H9 (cell line): ENCODE measurements at regions not wholly inside any gene's neighbourhood (a gene's known extent, or its start where the extent isn't known, plus 50 kb on each side); places are given as distances from the start of the nearest gene placed in this dataset.

Source experiments
- DNase-seq: peaks from one replicate; pipeline ENCODE4 v3.0.0-alpha.2; 2017
- H2AFZ ChIP-seq: one replicate; pipeline ENCODE4 v1.6.1; 2013; ENCODE audit warnings: mild to moderate bottlenecking, low read length, control low read depth, moderate library complexity
- H2AK5ac ChIP-seq: 2 replicates; pipeline ENCODE4 v1.6.1; 2013; ENCODE audit warnings: low read length, control low read depth, mixed read lengths; ENCODE audit not compliant: insufficient read length
- H2BK120ac ChIP-seq: one replicate; pipeline ENCODE4 v1.6.1; 2013; ENCODE audit warnings: low read depth, mild to moderate bottlenecking, low read length, control low read depth, inconsistent platforms; ENCODE audit not compliant: poor library complexity, severe bottlenecking
- H2BK12ac ChIP-seq: 2 replicates; pipeline ENCODE4 v1.6.1; 2013; ENCODE audit warnings: low read length, control low read depth, mixed read lengths, low read depth; ENCODE audit not compliant: insufficient read length
- H2BK15ac ChIP-seq: 2 replicates; pipeline ENCODE4 v1.6.1; 2013; ENCODE audit warnings: low read depth, low read length, control low read depth
- H2BK20ac ChIP-seq: one replicate; pipeline ENCODE4 v1.6.1; 2013; ENCODE audit warnings: low read depth, mild to moderate bottlenecking, low read length, control low read depth, inconsistent platforms; ENCODE audit not compliant: poor library complexity, severe bottlenecking
- H2BK5ac ChIP-seq: 2 replicates; pipeline ENCODE4 v1.6.1; 2013; ENCODE audit warnings: low read length, control low read depth, mixed read lengths; ENCODE audit not compliant: insufficient read length
- H3K14ac ChIP-seq: 2 replicates; pipeline ENCODE4 v1.6.1; 2013; ENCODE audit warnings: low read length, control low read depth; ENCODE audit not compliant: insufficient read depth
- H3K18ac ChIP-seq: 2 replicates; pipeline ENCODE4 v1.6.1; 2013; ENCODE audit warnings: low read depth, mild to moderate bottlenecking, mixed read lengths, low read length, control low read depth; ENCODE audit not compliant: insufficient read length
- H3K23ac ChIP-seq: 2 replicates; pipeline ENCODE4 v1.6.1; 2013; ENCODE audit warnings: low read length, control low read depth, mixed read lengths, low read depth; ENCODE audit not compliant: insufficient read length
- H3K23me2 ChIP-seq: 2 replicates; pipeline ENCODE4 v1.6.1; 2013; ENCODE audit warnings: low read depth, mild to moderate bottlenecking, mixed read lengths, low read length, control low read depth; ENCODE audit not compliant: insufficient read length, poor library complexity, severe bottlenecking
- H3K27ac ChIP-seq: 2 replicates; pipeline ENCODE4 v1.5.1; 2013; ENCODE audit warnings: low read length, control low read depth, mixed read lengths, low read depth; ENCODE audit not compliant: insufficient read length
- H3K27me3 ChIP-seq: 2 replicates; pipeline ENCODE4 v1.6.1; 2013; ENCODE audit warnings: low read length, control low read depth, inconsistent platforms; ENCODE audit not compliant: insufficient read depth
- H3K4ac ChIP-seq: 2 replicates; pipeline ENCODE4 v1.6.1; 2013; ENCODE audit warnings: low read depth, mild to moderate bottlenecking, control low read depth, inconsistent platforms, low read length, moderate library complexity
- H3K4me1 ChIP-seq: 2 replicates; pipeline ENCODE4 v1.6.1; 2013; ENCODE audit warnings: low read length, control low read depth, inconsistent platforms; ENCODE audit not compliant: insufficient read depth
- H3K4me2 ChIP-seq: 2 replicates; pipeline ENCODE4 v1.6.1; 2013; ENCODE audit warnings: low read length, control low read depth, mixed read lengths; ENCODE audit not compliant: insufficient read length, insufficient read depth
- H3K56ac ChIP-seq: 2 replicates; pipeline ENCODE4 v1.6.1; 2013; ENCODE audit warnings: low read depth, mild to moderate bottlenecking, mixed read lengths, low read length, control low read depth; ENCODE audit not compliant: insufficient read length
- H3K79me1 ChIP-seq: 2 replicates; pipeline ENCODE4 v1.6.1; 2013; ENCODE audit warnings: low read depth, mild to moderate bottlenecking, moderate library complexity, low read length, control low read depth, inconsistent platforms; ENCODE audit not compliant: insufficient read depth, poor library complexity, severe bottlenecking
- H3K79me2 ChIP-seq: 2 replicates; pipeline ENCODE4 v1.6.1; 2013; ENCODE audit warnings: low read length, control low read depth, inconsistent platforms; ENCODE audit not compliant: insufficient read depth
- H3K9ac ChIP-seq: 2 replicates; pipeline ENCODE4 v1.6.1; 2013; ENCODE audit warnings: low read length, control low read depth, mixed read lengths; ENCODE audit not compliant: insufficient read length; ENCODE audit errors: extremely low read depth
- H3K9me3 ChIP-seq: one replicate; pipeline ENCODE4 v1.6.1; 2013; ENCODE audit warnings: low read depth, low read length, inconsistent platforms; ENCODE audit not compliant: control insufficient read depth
- H3T11ph ChIP-seq: one replicate; pipeline ENCODE4 v1.6.1; 2013; ENCODE audit warnings: mild to moderate bottlenecking, low read length, control low read depth, inconsistent platforms
- H4K20me1 ChIP-seq: one replicate; pipeline ENCODE4 v1.6.1; 2013; ENCODE audit not compliant: control insufficient read depth, insufficient read length, insufficient read depth
- H4K5ac ChIP-seq: 2 replicates; pipeline ENCODE4 v1.6.1; 2013; ENCODE audit warnings: low read depth, mild to moderate bottlenecking, mixed read lengths, low read length, control low read depth; ENCODE audit not compliant: insufficient read length
- H4K8ac ChIP-seq: replicated peaks from 2 replicates; pipeline ENCODE4 v1.6.1; 2013; ENCODE audit warnings: low read length, control low read depth, mixed read lengths, low read depth; ENCODE audit not compliant: insufficient read length
- H4K91ac ChIP-seq: 2 replicates; pipeline ENCODE4 v1.6.1; 2013; ENCODE audit warnings: low read depth, mild to moderate bottlenecking, moderate library complexity, mixed read lengths, low read length, control low read depth; ENCODE audit not compliant: insufficient read length
- H3K27ac Mint-ChIP-seq, 3 experiments: 2 replicates in 2 of 3; 3 replicates in 1 of 3; pipeline ENCODE4 v1.8.0; 2020 to 2021; ENCODE audit warnings: mixed read lengths in 3 of 3, mild to moderate bottlenecking in 1 of 3, moderate library complexity in 1 of 3
- H3K27me3 Mint-ChIP-seq: 2 replicates; pipeline ENCODE4 v1.8.0; 2021; ENCODE audit warnings: low read depth, mild to moderate bottlenecking, moderate library complexity, mixed read lengths
- H3K36me3 Mint-ChIP-seq, 3 experiments: 2 replicates in 2 of 3; 3 replicates in 1 of 3; pipeline ENCODE4 v1.8.0; 2020 to 2021; ENCODE audit warnings: low read depth in 3 of 3, mixed read lengths in 3 of 3; ENCODE audit not compliant: insufficient read depth in 1 of 3
- H3K4me1 Mint-ChIP-seq, 2 experiments: 2 replicates each; pipeline ENCODE4 v1.8.0; 2020; ENCODE audit warnings: mixed read lengths in 2 of 2
- H3K4me3 Mint-ChIP-seq, 2 experiments: 2 replicates in 1 of 2; 3 replicates in 1 of 2; pipeline ENCODE4 v1.8.0; 2020 to 2021; ENCODE audit warnings: mild to moderate bottlenecking in 2 of 2, mixed read lengths in 2 of 2, moderate library complexity in 1 of 2
- H3K9me3 Mint-ChIP-seq, 2 experiments: 2 replicates in 1 of 2; 3 replicates in 1 of 2; pipeline ENCODE4 v1.8.0; 2020; ENCODE audit warnings: mild to moderate bottlenecking in 2 of 2, mixed read lengths in 2 of 2, moderate library complexity in 1 of 2
- WGBS: extraction: QIAGEN DNeasy Blood & Tissue Kit; methylation state at CpG from one replicate; pipeline ENCODE4 v1.1.7; 2013; ENCODE audit warnings: missing lambda C conversion rate, low lambda C conversion rate, mixed read lengths; ENCODE audit not compliant: insufficient read length; ENCODE audit errors: extremely low coverage; 5-methylcytosine and 5-hydroxymethylcytosine counted together
- TF ChIP-seq, protein P1 (sequence below): fragments of 200-600 bp; sonication (generic); conservative IDR thresholded peaks from 3 replicates; pipeline ENCODE4 v1.8.0; 2021; ENCODE audit warnings: antibody characterized with exemption, mild to moderate bottlenecking

DNA sequence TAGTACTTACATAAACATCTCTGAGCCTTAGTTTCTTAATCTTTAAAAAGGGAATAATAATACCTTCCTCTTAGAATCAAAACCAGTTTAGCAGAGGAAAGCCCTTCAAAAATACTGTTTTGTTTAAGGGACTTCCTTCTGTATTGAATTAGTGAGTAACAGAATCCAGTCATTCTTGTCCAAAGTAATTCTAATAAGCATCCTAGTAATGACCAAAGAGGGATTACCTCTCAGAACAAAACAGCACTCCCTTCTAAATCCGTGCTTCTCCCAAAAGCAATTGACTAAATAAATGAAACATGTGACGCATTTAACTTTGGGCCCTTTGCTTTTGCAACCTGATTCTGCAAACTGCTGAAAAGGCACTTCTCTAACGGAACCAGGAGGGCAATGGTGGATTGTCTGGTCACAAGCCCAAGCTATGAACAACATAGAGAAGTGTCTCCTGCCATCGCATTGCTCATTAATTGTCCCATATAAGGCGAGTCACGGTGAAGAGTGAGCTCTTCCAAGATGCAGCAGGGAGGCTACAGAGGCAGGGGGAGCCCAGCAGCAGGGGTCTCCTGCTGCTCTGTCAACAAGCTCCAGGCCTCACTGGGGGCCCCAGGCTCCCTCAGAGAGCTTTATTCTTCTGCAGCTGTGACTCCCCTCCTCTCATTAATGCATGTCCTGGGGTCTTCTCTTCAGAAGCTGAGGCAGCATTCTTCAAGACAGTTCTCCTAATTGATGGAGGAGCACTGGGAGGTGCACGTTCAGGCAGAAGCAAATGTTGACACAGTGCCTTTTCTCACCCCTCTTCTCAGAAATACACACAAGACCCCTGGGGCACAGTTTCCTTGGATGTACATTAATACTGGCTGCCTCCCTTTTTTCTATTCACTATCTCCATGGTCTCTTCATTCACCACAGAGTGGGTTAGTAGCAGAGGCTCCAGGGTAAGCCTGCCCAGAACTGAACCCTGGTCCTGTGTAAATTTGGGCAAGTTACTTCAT is 419.6 kb upstream of the RASGEF1B start:
- DNase-seq = no peak

More for the DNA sequence above, 419.6 kb upstream of the RASGEF1B start:
- Histone ChIP-seq H3K4me1 (no peaks in the 10 kb centered on the region; the same call in 1 of the 2 replicates), H3K79me1 (no peaks in the 10 kb centered on the region), H3K4ac (no peak overlapping the region), H2AFZ (no peak overlapping the region), H3K79me2 (no peaks in the 10 kb centered on the region), H3K27ac (no peak overlapping the region), H3K18ac (no peak overlapping the region), H2BK5ac (no peak overlapping the region), H2BK120ac (no peak overlapping the region), H3K27me3 (no peaks in the 10 kb centered on the region), H2BK12ac (no peak overlapping the region), H2AK5ac (no peak overlapping the region), H4K91ac (no peak overlapping the region), H4K5ac (no peak overlapping the region), H3K23me2 (no peaks in the 10 kb centered on the region), H3K56ac (no peak overlapping the region), H3K4me2 (no peak overlapping the region), H3T11ph (no peak overlapping the region), H2BK15ac (no peak overlapping the region), H3K9ac (no peak overlapping the region), H2BK20ac (no peak overlapping the region), H4K20me1 (no peaks in the 10 kb centered on the region), H3K23ac (no peak overlapping the region), H3K9me3 (no peaks in the 10 kb centered on the region), H3K14ac (no peak overlapping the region), H4K8ac (no peak overlapping the region)
- no peaks in the 10 kb centered on the region; the same call in 1 of the 2 replicates for H3K27me3 Mint-ChIP-seq
- WGBS = no CpG with 5 or more reads among the region's 7 CpGs
- H3K36me3 Mint-ChIP-seq = no peaks in the 10 kb centered on the region; a peak in 1 of 7 replicates
- peak overlapping the region in 1 of 3 experiments; percentile 83; a peak in 2 of 7 replicates for H3K27ac Mint-ChIP-seq
- TF ChIP-seq, protein P1, sequence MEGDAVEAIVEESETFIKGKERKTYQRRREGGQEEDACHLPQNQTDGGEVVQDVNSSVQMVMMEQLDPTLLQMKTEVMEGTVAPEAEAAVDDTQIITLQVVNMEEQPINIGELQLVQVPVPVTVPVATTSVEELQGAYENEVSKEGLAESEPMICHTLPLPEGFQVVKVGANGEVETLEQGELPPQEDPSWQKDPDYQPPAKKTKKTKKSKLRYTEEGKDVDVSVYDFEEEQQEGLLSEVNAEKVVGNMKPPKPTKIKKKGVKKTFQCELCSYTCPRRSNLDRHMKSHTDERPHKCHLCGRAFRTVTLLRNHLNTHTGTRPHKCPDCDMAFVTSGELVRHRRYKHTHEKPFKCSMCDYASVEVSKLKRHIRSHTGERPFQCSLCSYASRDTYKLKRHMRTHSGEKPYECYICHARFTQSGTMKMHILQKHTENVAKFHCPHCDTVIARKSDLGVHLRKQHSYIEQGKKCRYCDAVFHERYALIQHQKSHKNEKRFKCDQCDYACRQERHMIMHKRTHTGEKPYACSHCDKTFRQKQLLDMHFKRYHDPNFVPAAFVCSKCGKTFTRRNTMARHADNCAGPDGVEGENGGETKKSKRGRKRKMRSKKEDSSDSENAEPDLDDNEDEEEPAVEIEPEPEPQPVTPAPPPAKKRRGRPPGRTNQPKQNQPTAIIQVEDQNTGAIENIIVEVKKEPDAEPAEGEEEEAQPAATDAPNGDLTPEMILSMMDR = no peak
- no peak overlapping the region for H3K4me3 Mint-ChIP-seq
- H3K9me3 Mint-ChIP-seq = no peaks in the 10 kb centered on the region
- peaks cover 19 to 25% of the 10 kb centered on the region in 2 experiments for H3K4me1 Mint-ChIP-seq
